Stimulated activated CD4-positive, alpha-beta T cell treated with anti-CD3 and anti-CD28 coated beads, Interleukin-15, amount 100 ng/mL, for 48 hours (primary cell): ENCODE measurements at regions not wholly inside any gene's neighbourhood (a gene's known extent, or its start where the extent isn't known, plus 50 kb on each side); places are given as distances from the start of the nearest gene placed in this dataset.
A peak's percentile ranks its signal among the peaks of the same experiment; 100 is the strongest.
"Not testable (repeated sequence)": the region's sequence is repeated elsewhere in the genome, so short reads cannot be mapped to it uniquely, and the experiment has no call there.

Source experiments
- DNase-seq, 2 donors: peaks; one replicate each; pipeline ENCODE4 v3.0.0-alpha.2; 2020; ENCODE audit warnings: low read depth in 2 of 2

DNA sequence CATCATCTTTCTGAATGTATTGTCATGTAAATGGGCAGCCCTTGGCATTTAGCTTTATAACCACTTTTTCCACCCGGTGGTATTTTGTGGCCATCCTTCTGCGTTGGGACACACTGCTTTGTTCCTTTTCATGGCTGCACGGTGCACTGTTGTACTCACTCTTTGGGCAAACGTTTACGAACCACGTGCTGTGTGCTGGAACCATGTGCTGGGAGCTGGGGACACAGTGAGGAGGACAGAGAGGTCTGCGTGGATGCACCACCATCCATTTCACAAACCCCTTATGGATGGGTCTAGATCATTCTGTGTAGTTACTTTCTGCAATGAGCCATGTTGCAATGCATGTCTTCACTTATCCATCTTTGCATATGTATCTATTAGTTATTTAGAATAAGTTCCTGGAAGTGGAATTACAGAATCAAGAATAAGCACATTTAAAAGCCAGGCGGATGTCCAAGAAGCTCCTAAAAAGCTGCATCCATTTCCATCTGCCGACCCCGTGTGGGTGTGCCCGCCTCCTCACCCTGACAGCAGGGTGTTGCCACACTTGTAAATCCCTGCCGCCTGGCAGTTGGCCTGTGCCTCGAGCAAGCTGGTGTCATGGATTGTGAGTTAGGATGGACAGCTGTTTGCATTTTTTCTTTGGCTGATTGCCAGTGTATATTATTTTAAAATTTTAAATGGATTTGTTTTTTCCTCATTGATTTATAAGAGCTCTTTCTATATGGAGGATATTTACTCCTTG, 183.8 kb downstream of the LAT start:
- not testable (repeated sequence) for DNase-seq

DNA sequence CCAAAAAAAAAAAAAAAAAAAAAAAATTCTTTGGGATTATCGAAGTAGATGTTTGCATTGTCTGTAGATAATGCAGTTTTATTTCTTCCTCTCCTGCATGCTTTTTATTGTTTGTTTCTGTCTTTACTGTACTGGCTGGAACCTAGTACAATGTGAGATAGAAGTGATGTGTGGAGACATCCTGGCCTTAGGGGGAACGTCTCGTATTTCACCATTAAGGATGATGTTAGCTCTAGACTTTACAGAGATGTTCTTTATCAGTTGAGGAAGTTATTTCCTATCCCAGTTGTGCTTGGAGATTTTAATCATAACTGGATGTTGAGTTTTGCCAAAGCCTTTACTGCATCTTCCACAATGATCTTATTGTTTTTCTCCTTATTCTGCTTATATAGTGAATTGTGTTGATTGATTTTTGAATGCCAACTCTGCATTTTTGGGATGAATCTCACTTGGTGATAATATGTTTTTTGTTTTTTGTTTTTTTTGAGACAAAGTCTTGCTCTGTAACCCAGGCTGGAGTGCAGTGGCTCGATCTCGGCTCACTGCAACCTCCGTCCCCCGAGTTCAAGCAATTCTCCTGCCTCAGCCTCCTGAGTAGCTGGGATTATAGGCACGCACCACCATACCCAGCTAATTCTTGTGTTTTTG, 179.7 kb downstream of the LAT start:
- DNase-seq: not testable (repeated sequence)

DNA sequence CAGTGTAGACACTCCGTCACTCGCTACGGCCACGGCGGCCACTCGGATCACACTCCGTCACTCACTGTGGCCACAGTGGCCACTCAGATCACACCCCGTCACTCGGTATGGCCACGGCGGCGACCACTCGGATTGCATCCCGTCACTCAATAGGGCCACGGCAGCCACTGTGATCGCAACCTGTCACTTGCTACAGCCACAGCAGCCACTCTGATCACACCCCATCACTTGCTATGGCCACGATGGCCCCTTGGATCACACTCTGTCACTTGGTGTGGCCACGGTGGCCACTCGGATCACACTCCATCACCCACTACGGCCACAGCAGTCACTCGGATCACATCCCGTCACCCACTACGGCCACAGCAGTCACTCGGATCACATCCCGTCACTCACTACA, 175.3 kb downstream of the LAT start:
- not testable (repeated sequence) for DNase-seq

DNA sequence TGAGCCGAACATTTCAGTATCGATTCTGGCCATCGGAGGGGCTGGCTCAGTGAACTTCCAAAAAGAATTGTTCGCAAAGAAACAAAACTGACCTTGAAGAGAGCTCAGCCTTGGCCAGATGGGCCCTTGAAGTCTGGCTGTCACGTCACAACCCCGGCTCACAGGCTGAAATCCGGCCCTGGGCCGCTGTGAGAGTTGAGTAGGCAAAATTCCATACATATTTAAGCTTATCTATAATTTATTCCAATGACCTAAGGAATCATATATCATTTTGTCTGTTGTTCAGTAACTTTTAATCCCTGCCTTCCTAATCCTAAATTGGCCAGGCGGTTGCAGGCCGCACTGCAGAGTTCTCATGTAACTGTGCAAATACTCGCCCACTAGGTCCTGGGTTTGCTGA, 174.8 kb downstream of the LAT start:
- not testable (repeated sequence) for DNase-seq

DNA sequence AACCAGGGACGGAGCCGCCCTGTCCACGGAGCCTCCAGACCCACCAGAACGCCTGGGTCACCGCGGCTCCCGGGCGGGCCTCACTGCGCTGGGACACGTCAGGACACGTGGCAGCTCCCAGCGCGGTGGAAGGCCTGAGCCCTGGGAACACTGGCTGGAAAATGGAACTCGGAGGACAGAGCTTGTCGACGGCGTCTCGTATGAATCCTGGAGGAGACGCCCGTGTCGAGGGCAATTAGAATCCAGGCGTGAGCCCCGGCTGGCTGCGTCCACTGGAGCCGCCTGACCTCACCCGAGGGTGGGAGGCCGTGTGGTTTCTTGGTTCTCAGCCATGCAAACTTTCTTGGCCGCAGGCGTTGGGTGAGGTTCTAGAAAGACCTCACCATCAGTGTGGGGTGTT, 173.9 kb downstream of the LAT start:
- DNase-seq: no peak

DNA sequence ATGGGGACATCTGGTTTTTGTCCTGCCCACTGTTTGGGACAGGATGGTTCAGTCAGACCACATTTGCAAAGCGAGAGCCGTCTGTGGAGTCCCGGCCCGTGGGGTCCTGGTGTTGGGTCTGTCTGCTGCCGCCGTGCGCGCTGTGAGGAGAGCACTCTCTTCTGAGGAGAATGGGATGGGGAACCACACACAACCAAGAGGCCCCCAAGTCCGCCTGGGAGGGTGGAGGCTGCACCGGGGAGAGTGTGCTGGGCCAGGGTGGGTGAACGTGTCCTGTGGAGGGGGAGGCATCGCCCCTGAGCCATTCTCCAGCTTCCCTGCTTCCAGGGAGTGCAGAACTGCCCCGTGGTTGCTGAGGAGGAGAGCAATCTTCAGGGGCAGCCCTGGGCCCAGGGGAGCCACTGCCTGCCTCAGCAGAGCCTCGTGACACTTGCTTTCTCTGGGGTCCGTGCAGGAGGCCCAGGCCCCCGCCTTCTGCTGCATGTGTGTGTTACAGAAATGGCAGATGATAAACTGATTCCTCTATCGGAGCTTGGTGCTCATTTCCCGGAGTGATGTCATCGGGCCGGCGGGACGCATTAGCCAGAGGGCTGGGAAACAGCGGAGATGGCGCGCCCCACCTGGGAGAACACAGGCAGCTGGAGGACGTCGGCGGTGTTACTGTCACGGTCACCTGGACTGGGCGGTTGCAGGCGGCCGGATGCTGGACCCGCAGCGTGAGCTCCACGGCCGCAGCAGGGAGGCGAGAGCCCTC, 173.4 kb downstream of the LAT start:
- not testable (repeated sequence) for DNase-seq

DNA sequence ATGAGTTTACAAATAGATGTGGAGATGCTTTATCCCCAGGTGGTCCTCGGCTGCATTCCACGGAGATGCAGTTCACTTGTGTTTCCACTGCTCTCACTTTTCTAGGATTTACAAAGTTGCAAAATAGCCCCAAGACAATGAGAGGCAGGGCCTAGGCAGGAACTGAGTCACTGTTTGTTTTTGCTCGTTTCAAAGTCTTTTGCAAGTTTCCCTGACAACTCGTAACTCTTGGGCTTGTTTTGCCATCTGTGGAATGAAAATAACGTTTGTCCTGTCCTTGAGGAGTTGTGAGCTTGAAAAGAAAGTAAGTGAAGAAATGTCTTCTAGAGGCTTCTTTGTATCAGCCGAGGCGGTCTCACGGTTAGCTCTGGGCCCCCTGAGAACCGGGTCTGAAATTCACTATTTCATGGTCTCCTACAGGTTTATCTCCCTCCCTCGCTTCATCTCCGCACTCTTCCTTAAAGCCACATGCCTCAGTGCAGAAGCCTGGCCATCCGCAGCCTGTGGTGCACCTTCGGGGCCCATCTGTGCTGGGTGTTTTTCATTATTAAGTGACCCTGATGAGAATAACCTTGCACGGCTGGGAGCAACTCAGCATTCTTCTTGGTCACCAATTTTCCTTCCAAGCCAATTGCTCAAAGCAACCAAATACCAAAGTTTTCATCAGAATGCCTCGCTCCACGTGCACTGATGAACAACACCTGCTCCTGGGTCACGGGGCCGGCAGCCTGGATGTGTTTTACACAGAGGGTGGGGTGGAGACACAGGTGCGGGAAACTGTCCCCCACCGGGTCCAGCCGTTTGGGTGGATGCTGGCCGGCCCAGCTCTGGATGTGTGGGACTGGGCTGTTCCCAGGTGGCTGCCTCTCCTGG, 172.4 kb downstream of the LAT start:
- not testable (repeated sequence) for DNase-seq

DNA sequence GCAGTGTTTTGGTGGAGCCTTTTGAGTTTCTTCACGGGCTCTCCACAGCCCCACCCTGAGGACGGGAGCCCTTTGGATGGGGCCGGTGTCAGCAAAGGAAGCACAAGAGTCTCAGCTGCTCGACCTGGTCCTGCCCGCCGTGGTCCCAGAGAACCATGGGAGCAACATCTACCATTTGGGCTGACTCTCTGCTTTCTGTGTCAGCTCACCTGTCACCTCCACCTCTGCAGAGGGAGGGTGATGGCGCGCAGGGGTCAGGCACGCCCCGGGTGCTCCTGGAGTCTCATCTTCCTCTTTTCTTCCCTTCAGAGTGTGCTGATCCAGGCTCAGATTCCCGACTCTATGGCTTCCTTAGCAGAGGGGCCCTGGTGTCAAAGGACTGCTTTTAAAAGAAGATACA, 171.7 kb downstream of the LAT start:
- DNase-seq: no peak

DNA sequence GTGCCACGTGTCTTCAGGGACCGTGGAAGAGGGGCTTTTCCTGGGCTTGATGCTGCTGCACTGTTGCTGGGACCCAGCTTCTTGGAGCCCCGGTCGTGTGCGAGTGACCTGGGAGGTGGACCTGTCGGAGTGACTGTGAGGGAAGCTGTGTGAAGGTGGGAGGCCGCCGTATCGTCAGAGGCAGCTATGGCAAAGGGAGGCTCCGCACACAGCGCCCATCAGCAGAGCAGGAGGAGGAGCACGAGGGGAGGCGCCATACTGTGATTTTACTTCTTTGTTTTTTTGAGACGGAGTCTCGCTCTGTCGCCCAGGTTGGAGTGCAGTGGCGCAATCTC, 171.0 kb downstream of the LAT start:
- DNase-seq: not testable (repeated sequence)

DNA sequence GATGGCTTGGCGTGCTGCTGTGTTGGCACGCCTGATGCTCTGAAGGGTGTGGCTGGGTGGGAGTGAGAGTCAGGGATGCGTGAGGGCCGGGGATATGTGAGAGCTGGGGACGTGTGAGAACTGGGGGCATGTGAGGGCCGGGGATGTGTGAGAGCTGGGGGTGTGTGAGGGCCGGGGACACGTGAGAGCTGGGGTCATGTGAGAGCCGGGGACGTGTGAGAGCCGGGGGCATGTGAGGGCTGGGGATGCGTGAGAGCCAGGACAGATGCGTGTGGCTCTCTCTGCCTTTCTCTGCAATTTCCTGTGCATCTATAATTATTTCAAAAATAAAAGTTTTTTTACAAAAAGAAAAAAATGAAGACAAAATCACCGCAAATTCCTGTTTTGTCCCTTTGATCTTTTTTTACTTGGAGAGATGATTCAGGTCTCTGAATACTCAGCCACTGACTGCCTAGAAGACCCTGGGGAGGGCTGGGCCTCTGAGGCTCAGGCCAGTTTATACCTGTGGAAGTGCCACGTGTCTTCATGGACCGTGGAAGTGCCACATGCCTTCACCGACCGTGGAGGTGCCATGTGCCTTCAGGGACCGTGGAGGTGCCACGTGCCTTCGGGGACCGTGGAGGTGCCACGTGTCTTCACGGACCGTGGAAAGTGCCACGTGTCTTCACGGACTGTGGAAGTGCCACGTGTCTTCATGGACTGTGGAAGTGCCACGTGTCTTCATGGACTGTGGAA, 170.4 kb downstream of the LAT start:
- not testable (repeated sequence) for DNase-seq

DNA sequence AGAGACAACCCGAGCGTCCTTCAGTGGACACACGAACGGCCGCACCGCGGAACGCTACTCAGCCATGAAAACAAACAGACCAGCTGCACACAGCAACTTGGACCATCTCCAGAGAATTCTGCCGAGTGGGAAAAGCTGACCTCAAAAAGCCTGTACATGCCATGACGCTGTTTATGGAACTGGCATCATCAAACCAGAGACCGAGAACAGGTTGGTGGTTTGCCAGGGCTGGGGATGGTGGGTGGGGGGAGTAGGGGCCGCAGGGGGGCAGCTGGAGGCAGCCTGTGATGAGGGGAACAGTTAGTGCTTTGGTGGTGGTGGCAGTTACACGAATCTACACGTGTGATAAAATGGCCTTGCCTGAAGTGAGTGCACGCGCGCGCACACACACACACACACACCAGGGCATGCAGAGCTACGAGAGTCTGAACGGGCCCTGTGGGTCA, 169.8 kb downstream of the LAT start:
- DNase-seq: no peak

DNA sequence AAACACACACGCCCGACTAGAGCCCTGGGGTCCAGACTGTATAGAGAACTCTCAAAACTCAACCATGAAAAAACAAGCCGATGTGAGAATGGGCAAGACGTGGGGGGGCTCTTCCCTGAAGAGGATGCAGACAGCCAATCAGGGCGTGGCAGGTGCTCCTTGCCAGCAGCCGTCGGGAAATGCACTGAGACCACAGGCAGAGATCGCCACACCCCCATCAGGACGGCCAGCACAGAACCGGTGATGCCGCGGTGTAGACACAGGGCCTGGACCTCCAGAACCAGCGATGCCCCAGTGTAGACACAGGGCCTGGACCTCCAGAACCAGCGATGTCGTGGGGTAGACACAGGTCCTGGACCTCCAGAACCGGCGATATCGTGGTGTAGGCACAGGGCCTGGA, 169.2 kb downstream of the LAT start:
- no peak for DNase-seq

DNA sequence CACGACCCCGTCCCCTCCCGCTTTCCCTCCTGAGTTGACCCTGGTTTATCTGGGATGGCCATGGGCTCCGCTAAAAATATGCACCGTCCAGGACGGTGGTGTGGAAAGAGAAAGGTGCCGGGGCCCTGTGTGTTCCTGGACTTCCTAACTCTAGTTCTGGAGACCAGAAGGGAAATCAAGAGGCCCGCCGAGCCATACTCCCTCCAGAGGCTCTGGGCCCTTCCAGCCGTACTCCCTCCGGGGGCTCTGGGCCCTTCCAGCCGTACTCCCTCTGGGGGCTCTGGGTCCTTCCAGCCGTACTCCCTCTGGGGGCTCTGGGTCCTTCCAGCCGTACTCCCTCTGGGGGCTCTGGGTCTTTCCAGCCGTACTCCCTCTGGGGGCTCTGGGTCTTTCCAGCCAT, 168.5 kb downstream of the LAT start:
- DNase-seq: not testable (repeated sequence)

DNA sequence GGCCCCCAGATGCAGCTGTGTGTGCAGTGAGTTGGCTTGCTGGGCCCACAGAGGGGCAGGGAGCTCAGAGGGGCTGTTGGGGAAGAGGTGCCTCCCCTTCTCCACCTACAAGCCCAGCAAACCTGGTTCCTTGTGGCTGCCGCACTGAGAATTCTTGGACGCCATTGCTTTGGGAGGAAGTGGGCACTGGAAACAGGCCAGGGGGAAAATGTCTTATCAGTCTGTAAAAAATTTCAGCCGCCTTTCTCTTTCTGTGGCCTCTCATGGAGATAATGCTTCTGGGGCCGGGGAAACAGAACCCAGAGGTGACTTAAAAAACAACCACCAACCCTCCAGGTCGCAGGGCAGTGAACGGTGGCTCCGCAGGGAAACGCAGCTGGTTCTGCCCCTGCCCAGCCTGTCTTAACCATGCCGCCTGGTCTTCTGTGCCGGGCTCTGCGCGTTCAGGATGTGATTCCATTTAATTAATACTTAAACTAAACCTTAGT, 167.7 kb downstream of the LAT start:
- DNase-seq: not testable (repeated sequence)

DNA sequence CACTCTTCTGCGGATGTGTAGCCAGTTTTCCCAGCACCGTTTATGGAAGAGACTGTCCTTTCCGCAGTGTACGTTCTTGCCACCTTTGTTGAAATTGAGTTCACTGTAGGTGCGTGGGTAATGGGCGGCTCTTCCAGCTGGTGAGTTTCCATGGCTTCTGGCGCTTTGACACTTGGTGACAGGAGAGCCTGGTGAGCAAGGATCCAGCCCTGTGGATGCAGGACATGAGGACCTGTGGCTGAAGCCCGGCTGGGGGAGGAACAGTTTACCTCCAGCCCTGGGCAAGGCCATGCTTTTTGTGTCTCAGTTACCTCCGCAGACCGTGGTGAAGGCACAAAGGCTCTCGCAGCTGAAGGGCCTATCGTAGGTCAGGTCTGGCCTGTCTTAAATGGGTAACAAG, 166.5 kb downstream of the LAT start:
- DNase-seq: no peak

DNA sequence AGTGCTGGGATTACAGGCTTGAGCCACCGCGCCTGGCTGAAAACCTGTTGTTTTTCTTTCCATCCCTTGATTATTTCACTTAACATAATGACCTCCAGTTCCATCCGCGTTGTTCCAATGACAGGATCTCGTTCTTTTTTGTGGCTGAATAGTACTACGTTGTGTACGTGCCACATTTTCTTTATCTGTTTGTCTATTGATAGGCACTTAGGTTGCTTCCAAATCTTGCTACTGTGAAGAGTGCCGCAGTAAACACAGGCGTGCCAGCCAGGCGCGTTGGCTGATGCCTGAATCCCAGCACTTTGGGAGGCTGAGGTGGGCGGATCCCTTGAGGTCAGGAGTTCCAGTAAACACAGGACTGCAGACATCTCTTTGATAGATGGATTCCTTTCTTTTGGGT, 165.1 kb downstream of the LAT start:
- not testable (repeated sequence) for DNase-seq

DNA sequence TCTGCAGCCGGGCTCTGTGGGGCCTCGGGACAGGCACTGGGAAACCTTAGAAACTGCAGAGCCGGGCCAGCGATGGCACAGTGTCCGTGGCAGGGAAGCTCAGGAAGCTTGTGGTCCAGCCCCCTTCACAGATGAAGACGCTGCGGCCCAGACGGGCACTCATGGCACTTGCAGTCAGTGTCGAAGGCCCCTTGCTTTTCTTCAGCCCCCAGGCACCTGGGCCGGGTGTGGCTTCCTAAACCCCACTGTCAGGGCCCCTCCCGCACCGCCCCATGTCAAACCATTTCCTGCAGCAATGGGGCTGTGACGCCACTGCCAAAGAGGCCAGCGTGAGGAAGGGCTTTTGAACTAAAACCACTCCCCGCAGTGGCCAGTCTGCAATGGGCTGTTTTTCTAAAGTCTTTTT, 164.0 kb downstream of the LAT start:
- peak; percentile 17 to 40 for DNase-seq

DNA sequence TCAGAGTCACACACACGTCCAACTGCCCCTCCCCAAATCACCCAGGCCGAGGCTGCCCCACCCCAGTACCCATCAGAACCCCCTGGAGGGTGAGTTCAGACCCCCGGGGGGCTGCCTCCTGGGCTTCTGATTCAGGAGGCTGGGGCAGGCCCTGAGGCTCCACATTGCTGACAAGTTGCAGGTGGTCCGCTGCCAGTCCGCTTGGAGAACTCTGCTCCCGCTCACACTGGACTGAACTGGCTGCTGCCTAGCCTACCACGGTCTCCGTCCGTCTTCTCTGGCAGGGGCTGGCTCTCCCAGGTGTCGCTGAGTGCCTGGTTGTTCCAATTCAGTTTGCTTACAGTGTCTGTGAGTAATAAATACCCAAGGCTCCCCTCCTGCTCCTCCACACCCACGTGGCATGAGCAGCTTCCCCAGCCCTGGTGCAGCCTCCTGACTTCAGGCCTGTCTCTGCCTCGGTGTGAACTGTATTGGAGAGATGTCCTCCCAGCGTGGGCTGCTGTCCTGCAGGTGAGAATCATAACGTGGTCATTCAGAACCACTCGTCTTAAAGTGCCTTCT, 163.4 kb downstream of the LAT start:
- DNase-seq: peak; percentile 23 to 26

DNA sequence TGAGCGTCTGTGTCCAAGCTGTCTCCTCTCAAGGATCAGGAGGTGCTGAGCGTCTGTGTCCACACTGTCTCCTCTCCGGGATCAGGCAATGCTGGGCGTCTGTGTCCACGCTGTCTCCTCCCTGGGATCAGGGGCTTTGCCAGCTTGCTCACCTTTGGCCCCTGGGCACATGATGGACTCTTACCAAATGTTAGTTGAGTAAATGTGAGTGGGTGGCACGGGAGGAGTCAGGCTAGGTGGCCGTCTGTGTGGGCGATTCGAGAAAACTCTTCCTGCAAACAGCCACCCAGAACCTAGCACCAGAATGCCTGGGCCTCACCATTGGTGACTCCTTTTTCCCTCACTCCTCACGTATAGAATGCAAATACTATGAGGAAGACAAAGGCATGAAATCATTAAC, 162.9 kb downstream of the LAT start:
- DNase-seq: not testable (repeated sequence)

DNA sequence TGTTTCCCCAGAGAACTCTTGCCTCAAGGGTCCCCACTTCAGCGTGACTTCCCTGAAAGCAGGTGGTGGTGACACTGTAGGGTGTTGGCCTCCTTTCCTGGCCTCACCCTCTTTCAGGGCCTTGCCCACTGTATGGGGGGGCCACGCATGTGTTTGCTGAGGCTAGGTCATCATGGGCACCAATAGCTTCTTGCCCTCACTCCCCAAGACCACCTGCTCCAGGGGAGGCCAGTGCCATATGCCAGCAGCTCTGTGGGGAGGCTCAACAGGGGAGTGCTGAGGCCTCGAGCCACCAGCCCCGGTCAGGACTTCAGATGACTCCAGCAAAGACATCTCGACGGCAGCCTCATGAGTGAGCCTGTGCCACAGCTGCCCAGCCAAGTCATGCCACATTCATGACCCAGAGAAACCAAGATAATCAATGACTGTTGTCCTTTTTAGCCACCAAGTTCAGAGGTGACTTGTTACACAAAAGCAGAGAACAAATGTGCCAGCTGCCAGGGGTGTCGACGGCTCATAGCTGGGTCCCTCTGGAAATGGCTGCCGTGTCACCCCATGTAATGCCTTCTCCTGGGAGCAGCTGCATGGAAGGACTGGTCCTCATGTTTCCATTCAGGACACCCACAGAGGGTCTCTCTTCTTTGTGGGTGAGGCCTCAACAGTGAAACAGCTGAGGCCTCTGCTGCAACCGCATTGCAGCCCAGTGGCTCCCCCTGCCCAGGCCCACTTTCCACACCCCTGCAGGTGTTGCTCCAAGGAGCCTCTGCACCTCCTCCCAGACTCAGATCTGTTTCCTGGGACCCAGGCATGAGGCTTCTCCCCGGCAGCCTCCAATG, 162.2 kb downstream of the LAT start:
- DNase-seq: not testable (repeated sequence)
